Activated naive CD8-positive, alpha-beta T cell treated with anti-CD3 and anti-CD28 coated beads for 36 hours (primary cell): ENCODE measurements at regions not wholly inside any gene's neighbourhood (a gene's known extent, or its start where the extent isn't known, plus 50 kb on each side); places are given as distances from the start of the nearest gene placed in this dataset.

ENCODE experiments used
- DNase-seq: peaks from one replicate; pipeline ENCODE4 v3.0.0; 2021
- H3K27ac Mint-ChIP-seq: one replicate; pipeline ENCODE4 v1.8.0; 2022; ENCODE audit warnings: mild to moderate bottlenecking, moderate library complexity, mixed read lengths
- H3K27me3 Mint-ChIP-seq: one replicate; pipeline ENCODE4 v1.8.0; 2022; ENCODE audit warnings: mild to moderate bottlenecking, mixed read lengths
- H3K36me3 Mint-ChIP-seq: one replicate; pipeline ENCODE4 v1.8.0; 2021; ENCODE audit warnings: mild to moderate bottlenecking, mixed read lengths
- H3K4me1 Mint-ChIP-seq: one replicate; pipeline ENCODE4 v1.8.0; 2021; ENCODE audit warnings: mixed read lengths
- H3K4me3 Mint-ChIP-seq: one replicate; pipeline ENCODE4 v1.8.0; 2022; ENCODE audit warnings: mild to moderate bottlenecking, moderate library complexity, mixed read lengths
- H3K9me3 Mint-ChIP-seq: one replicate; pipeline ENCODE4 v1.8.0; 2022; ENCODE audit warnings: mixed read lengths

DNA sequence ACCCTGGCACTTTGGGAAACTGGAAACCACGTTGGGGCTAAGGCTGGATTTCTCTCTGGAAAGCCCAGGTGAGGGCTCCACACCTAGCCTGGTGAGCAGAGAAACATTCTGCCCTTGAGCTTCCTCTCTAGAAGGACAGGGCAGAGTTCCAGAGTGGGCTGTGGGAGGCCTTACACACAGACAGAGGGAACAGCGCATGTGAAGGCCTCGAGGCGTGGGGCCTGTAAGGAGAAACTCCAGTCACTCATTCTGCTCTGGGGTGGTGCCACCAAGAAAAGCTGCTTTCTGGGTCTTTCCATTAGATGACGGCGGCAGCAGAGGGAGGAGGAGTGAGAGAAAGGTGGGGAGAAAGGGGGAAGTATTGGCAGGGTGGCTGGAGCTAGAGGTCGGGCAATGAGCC lies 183.1 kb downstream of the CHST1 start:
- Mint-ChIP-seq H3K27ac (no peak overlapping the region), H3K9me3 (no peaks in the 10 kb centered on the region), H3K36me3 (no peaks in the 10 kb centered on the region), H3K4me3 (no peak overlapping the region), H3K27me3 (peaks cover 27% of the 10 kb centered on the region), H3K4me1 (no peaks in the 10 kb centered on the region)
- DNase-seq, result no peak

DNA sequence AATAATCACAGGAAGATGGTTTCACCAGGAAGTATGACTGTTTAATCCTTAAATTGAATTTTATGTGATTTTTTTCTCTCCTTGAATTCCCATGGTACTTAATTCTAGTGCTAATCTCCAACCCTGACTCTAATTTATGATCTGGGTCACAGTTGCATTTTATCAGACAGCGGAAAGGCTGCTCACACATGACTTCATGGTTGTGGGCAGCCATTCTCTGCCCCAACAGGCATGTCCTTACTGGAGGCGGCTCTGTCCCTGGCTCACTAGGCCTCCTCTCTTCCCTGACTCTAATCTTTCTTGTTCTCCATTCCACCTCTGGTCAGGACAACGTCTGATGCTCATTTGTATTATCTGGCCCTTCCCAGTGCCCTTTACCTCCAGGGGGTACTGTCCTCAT lies 184.4 kb downstream of the CHST1 start:
- no peak overlapping the region for H3K4me3 Mint-ChIP-seq
- peaks cover 24% of the 10 kb centered on the region for H3K27me3 Mint-ChIP-seq
- no peaks in the 10 kb centered on the region for H3K36me3 Mint-ChIP-seq
- H3K9me3 Mint-ChIP-seq, result no peaks in the 10 kb centered on the region
- no peak for DNase-seq
- H3K4me1 Mint-ChIP-seq, result no peaks in the 10 kb centered on the region
- no peak overlapping the region for H3K27ac Mint-ChIP-seq

DNA sequence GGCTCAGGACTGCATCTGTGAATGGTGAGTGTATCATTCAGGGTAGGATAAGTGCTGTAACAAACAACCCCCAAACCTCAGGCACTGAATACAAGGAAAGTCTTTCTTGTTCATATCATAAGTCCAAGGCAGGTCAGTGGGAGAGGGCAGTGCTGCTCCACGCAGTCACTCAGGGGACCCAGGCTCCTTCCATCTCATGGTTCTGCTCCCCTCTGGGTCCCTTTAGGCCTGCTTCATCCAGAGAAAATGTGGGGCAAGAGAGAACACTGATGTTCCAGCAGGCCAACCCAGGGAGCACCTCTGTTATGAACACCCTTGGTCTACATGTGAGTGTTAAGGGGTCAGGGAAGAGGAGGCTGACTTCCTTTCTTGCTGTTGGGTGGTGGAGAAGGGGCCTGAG lies 187.8 kb downstream of the CHST1 start:
- Mint-ChIP-seq H3K27ac (no peak overlapping the region), H3K4me1 (no peaks in the 10 kb centered on the region), H3K4me3 (no peak overlapping the region), H3K27me3 (peaks cover 20% of the 10 kb centered on the region), H3K9me3 (no peaks in the 10 kb centered on the region), H3K36me3 (no peaks in the 10 kb centered on the region)
- DNase-seq, result no peak

DNA sequence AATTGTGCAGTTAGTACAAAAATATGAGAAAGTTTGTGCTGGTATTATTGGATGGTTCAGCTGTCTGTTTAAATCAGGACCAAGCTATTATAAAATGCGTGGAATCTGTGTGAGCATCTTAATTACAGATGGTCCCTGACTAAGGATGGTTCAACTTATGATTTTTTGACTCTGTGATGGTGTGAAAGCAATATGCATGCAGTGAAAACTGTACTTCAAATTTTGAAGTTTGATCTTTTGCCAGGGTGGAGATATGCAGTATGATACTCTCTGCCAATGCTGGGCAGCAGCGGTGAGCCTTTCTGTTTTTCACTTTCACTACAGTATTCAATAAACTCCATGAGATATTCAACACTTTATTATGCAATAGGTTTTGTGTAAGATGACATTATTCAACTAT lies 189.3 kb downstream of the CHST1 start:
- no peak overlapping the region for H3K27ac Mint-ChIP-seq
- DNase-seq, result no peak
- no peaks in the 10 kb centered on the region for H3K4me1 Mint-ChIP-seq
- H3K27me3 Mint-ChIP-seq, result peaks cover 11% of the 10 kb centered on the region
- H3K4me3 Mint-ChIP-seq, result no peak overlapping the region
- no peaks in the 10 kb centered on the region for H3K9me3 Mint-ChIP-seq
- no peaks in the 10 kb centered on the region for H3K36me3 Mint-ChIP-seq

DNA sequence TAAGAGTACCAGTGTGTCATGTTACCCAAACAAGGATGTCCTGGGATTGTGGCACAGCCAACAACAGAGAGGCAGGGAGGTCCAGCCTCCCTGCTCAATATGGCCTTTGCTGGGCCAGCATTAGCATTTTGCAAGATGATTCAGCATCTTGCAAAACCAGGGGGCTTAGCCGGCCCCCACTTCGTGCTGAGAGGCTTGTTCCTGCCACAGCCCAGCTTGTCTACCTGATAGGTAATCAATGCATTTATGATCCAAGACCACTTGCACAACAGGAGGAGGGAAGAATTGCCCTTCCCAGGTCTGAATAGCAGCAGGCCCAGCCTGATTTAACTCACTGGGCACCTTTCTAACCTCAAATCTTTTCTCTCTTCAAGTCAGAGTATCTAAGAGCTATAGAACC lies 189.0 kb upstream of the SYT13 start:
- H3K9me3 Mint-ChIP-seq, result no peaks in the 10 kb centered on the region
- H3K36me3 Mint-ChIP-seq, result no peaks in the 10 kb centered on the region
- DNase-seq, result no peak
- no peak overlapping the region for H3K27ac Mint-ChIP-seq
- no peaks in the 10 kb centered on the region for H3K4me1 Mint-ChIP-seq
- no peak overlapping the region for H3K4me3 Mint-ChIP-seq
- H3K27me3 Mint-ChIP-seq, result peaks cover 6% of the 10 kb centered on the region

DNA sequence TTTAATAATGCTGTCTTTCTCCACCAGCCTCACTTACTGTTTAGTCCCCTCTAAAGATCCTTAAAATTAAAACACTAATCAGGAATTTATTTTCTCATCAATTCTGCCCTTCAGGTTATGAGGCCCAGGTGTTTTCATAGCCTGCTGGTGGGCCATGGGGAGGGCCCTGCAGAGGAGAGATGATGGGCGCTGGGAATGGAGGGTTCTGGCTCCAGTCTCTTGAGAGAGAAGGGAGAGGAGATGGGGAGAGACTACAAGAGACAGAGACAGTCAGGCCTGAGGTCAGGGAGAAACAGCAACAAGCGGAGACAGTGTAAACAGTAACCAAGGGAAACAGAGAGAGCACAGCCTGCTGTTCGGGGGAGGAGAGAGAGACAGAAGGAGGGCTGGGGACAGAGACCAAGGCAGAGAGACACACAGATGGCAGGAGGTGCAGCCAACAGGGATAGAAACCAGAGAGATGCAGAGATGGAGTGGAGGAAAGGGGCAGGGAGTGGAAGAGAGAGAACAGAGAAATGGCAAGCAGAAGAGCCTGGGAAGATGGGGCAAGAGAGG lies 187.3 kb upstream of the SYT13 start:
- no peak for DNase-seq
- no peaks in the 10 kb centered on the region for H3K4me1 Mint-ChIP-seq
- peaks cover 6% of the 10 kb centered on the region for H3K27me3 Mint-ChIP-seq

DNA sequence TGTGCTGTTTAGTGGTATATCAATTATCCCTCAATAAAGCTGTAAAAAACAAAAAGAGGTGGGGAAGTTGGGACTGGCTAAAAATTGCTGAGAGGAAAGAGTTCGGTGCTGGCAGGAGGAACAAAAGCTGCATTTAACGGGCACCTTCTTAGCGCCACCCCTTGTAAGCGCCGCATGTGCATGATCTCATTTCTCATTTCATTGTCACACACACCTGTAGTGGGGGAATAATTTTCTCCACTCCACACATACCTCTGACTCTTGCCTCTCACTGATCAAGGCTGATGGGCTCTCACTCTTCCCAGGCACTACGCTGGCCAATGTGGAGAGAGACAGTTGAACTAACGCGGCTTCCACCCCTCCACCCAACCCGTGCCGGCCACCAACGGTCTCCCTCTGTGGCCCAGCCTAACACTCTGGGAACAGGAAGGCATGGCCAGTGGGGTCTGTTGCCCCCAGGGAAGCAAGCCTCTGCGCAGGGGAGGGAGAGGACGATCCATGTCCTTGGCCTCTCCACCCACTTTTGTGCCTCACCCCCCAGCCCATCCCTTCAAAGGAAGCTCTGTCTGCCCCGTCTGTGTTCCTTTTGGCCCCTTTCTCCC lies 186.7 kb upstream of the SYT13 start:
- H3K4me1 Mint-ChIP-seq, result no peaks in the 10 kb centered on the region
- no peak overlapping the region for H3K4me3 Mint-ChIP-seq
- DNase-seq, result no peak
- peaks cover 2% of the 10 kb centered on the region for H3K27me3 Mint-ChIP-seq
- H3K27ac Mint-ChIP-seq, result no peak overlapping the region
- no peaks in the 10 kb centered on the region for H3K36me3 Mint-ChIP-seq
- H3K9me3 Mint-ChIP-seq, result no peaks in the 10 kb centered on the region

More for the DNA sequence above, 187.3 kb upstream of the SYT13 start:
- Mint-ChIP-seq H3K9me3 (no peaks in the 10 kb centered on the region), H3K27ac (no peak overlapping the region), H3K36me3 (no peaks in the 10 kb centered on the region), H3K4me3 (no peak overlapping the region)

DNA sequence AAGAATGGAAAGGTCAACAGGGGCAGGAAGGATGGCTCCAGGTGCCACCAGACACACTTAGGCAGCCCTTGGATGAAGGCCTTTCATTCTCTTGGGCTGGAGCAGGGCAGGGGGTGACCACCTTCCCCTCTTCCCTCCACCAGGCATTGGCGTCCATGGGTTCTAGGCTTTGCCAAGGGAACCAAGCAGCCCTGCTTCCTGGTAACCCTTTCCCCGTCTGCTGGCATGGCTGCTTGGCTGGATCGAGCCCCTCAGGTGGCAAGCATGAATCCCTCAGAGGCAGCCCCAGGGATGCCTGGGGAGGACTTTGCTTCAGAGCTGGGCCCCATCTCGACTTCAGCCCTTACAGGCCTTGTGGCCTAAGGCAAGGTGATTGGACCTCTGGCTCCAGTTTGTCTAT lies 185.1 kb upstream of the SYT13 start:
- Mint-ChIP-seq H3K4me3 (no peak overlapping the region), H3K4me1 (no peaks in the 10 kb centered on the region), H3K27me3 (no peaks in the 10 kb centered on the region), H3K36me3 (no peaks in the 10 kb centered on the region), H3K27ac (no peak overlapping the region), H3K9me3 (no peaks in the 10 kb centered on the region)
- no peak for DNase-seq

DNA sequence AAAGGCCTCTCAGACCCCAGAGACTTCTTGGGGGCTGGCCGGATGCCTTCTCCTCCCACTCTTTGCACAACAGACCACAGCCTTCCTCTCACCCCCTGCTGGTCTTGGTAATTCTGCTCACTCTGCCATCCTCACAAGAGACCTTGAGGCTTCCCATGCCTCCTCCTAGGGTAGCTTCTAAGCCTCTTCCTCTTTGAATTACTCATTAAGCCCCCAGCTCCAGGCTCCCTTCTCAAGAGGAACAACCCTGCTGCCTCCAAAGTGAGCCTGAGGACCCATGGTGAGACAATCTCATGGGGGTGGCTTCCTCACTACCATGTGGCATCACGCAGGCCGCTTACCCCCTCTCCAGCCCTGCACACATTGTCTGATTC lies 184.6 kb upstream of the SYT13 start:
- no peak for DNase-seq
- Mint-ChIP-seq H3K4me3 (no peak overlapping the region), H3K27me3 (no peaks in the 10 kb centered on the region), H3K27ac (no peak overlapping the region), H3K9me3 (no peaks in the 10 kb centered on the region), H3K4me1 (no peaks in the 10 kb centered on the region), H3K36me3 (no peaks in the 10 kb centered on the region)

DNA sequence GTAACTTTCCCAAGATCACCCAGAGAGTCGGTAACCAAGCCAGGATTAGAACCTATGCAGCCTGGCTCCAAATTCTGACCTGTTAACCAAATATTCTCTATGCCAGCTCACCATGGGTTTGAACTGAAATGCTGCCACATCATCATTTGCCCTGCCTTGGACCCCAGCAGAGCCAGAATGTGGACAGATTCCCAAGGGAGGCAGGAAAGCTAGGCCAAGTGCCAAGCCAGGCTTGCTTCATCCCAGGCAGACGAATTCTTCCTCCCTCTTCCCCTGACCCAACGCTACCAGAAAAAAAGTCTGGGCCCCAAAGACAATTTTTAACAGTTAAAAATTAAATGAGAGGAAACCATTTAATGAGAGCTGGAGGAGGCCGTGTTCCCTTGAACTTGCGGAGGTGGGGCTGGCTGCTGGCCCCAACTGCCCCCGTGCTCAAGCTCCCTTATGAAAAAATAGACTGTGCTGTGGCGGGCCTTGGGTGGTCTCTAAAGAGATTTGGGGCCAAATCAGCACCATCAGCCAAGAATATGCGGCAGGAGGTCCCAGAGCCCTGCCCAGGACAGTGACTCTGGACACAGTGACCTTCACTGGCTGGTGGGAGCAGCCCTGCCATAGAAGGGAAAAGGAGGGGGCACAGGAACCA lies 184.1 kb upstream of the SYT13 start:
- no peak overlapping the region for H3K27ac Mint-ChIP-seq
- no peaks in the 10 kb centered on the region for H3K4me1 Mint-ChIP-seq
- H3K9me3 Mint-ChIP-seq, result no peaks in the 10 kb centered on the region
- no peak for DNase-seq
- H3K27me3 Mint-ChIP-seq, result no peaks in the 10 kb centered on the region
- H3K36me3 Mint-ChIP-seq, result no peaks in the 10 kb centered on the region
- no peak overlapping the region for H3K4me3 Mint-ChIP-seq

DNA sequence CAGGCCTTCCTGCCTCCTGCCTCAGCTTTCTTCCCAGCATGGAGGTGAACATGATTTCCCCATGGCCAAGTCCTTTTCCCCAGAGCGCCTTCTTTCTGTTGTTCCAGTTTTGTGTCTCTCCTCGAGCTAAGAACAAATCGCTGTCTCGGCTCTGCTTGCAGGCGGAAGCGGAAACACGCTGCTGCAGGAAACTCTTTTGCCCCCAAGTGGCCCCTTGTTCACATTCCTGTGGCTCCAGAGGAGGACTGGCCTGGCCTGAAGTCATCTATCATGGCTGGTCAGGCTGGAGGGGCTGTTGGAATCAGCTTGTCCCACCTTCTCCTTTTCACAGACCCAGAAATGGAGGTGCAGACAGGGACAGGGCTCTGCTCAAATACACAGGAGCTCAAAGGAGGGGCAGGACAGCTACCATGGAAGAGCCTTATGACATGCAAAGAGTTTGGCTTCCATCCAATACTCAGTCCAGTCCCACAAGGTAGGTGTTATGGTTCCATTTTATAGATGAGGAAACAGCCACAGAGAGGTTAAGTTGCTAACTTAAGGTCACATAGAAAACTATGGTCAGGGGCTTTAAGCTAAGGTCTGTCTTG lies 182.2 kb upstream of the SYT13 start:
- Mint-ChIP-seq H3K9me3 (no peaks in the 10 kb centered on the region), H3K36me3 (no peaks in the 10 kb centered on the region), H3K4me1 (no peaks in the 10 kb centered on the region), H3K27ac (no peak overlapping the region), H3K4me3 (no peak overlapping the region), H3K27me3 (no peaks in the 10 kb centered on the region)
- no peak for DNase-seq

DNA sequence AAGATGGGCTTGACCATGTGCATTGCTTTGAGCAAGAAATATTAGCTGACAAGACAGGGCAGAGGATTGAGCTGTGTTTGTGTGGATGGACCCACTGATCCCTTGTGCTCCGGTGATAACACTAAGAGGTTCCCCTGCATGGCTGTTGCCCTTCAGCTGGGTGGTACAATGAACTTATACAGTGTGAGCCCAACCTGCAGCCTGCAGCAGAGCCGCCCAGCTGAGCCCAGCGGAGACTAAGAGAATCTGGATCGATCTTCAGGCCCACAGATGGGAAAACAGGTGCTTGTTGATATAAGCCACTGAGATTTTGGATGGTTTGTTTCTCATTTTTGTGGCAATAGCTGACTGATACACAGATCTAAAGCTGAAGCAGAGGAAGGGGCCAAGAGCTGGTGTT lies 177.4 kb upstream of the SYT13 start:
- Mint-ChIP-seq H3K27ac (no peak overlapping the region), H3K4me1 (no peaks in the 10 kb centered on the region), H3K27me3 (no peaks in the 10 kb centered on the region), H3K9me3 (no peaks in the 10 kb centered on the region), H3K4me3 (no peak overlapping the region), H3K36me3 (no peaks in the 10 kb centered on the region)
- DNase-seq, result no peak

DNA sequence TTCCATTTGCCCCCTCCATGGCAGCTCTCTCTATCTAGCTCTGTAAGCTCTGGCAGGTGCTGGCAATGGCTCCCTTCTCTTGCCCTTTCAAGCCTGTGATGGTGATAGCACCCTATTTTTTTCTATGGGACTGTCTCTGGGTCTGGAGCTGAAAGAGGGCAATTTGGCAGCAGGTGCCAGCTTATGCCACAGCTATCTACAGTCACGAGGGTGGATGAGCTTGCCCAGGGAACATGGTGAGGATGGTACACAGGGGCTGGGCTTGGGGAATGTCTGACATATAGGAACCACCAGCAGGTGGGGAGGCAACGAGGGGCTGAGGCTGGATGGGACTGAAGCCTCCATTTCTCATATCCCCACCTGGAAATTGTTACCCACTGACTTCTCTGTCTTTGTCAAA lies 175.4 kb upstream of the SYT13 start:
- H3K4me1 Mint-ChIP-seq, result no peaks in the 10 kb centered on the region
- H3K27ac Mint-ChIP-seq, result no peak overlapping the region
- H3K36me3 Mint-ChIP-seq, result no peaks in the 10 kb centered on the region
- no peak overlapping the region for H3K4me3 Mint-ChIP-seq
- no peaks in the 10 kb centered on the region for H3K27me3 Mint-ChIP-seq
- DNase-seq, result no peak
- H3K9me3 Mint-ChIP-seq, result no peaks in the 10 kb centered on the region

DNA sequence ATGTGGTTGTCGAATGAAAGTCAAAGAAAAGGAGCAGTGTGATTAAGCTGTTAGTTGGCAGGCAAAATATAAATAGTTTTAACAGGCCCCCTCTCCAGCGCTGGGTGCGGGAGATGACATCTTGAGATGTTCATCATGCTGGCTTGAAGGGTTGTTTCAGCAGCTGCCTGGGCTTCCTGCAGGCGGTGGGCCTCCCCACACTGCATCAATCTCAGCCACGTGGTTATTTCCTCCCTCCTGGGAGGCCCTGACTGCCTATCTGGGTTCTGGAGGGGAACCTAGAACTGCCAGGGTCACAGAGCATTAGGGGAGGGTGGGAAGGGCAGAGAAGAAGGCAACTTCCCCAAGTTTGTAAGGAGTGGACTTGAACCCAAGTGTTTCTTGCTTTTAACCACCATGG lies 173.3 kb upstream of the SYT13 start:
- H3K27me3 Mint-ChIP-seq, result peaks cover 8% of the 10 kb centered on the region
- DNase-seq, result no peak
- H3K36me3 Mint-ChIP-seq, result no peaks in the 10 kb centered on the region
- no peaks in the 10 kb centered on the region for H3K4me1 Mint-ChIP-seq
- H3K4me3 Mint-ChIP-seq, result no peak overlapping the region
- no peak overlapping the region for H3K27ac Mint-ChIP-seq
- H3K9me3 Mint-ChIP-seq, result no peaks in the 10 kb centered on the region

DNA sequence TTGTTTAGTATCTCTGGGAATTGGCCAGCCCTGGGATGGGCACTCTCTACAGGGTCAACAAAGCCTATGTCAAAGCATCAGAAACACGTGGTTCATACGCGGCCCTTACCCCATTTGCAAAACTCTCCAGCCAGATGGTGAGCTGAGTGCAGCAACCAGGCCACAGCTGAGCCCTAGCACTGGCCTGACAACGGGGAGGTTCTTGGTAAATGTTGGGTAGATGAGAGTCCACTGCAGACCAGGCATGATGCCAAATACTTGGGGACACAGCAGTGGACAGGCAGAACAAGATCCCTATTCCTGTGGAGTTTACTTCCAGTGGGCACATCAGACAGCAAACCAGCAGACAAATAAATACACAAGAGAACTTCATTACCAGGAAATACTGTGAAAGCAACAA lies 172.1 kb upstream of the SYT13 start:
- no peaks in the 10 kb centered on the region for H3K4me1 Mint-ChIP-seq
- H3K27ac Mint-ChIP-seq, result no peak overlapping the region
- H3K9me3 Mint-ChIP-seq, result no peaks in the 10 kb centered on the region
- DNase-seq, result no peak
- no peaks in the 10 kb centered on the region for H3K36me3 Mint-ChIP-seq
- H3K27me3 Mint-ChIP-seq, result peaks cover 8% of the 10 kb centered on the region
- H3K4me3 Mint-ChIP-seq, result no peak overlapping the region

DNA sequence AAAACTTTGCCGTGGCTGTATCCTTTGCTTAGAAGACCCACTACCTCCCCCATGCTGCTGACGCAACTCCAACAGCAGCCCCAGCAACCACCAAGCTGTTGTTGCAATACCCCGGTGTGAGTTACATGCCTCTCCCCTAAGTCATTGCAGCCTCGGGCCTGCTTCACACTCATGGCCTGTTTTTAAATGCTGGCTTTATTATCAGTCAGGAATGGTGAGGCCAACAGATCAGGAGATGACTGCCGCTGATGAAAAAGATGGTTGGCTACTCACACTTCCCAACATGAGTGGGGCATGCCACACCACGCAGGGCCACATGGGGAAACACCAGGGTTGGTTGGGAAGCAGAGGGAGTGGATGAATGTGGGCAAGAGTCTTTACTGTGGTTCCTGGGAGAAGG lies 171.5 kb upstream of the SYT13 start:
- no peaks in the 10 kb centered on the region for H3K36me3 Mint-ChIP-seq
- H3K4me3 Mint-ChIP-seq, result no peak overlapping the region
- H3K27me3 Mint-ChIP-seq, result peaks cover 8% of the 10 kb centered on the region
- H3K27ac Mint-ChIP-seq, result no peak overlapping the region
- DNase-seq, result no peak
- H3K4me1 Mint-ChIP-seq, result no peaks in the 10 kb centered on the region
- H3K9me3 Mint-ChIP-seq, result no peaks in the 10 kb centered on the region
